Activated CD8-positive, alpha-beta T cell treated with anti-CD3 and anti-CD28 coated beads for 36 hours (primary cell): ENCODE measurements at regions not wholly inside any gene's neighbourhood (a gene's known extent, or its start where the extent isn't known, plus 50 kb on each side); places are given as distances from the start of the nearest gene placed in this dataset.

Experiments used
- ATAC-seq: fragments of 200-7000 bp; cut with Tn5 transposase; one replicate; pipeline ENCODE4 v1.10.0; 2021; ENCODE audit warnings: mild to moderate bottlenecking, moderate library complexity
- CTCF ChIA-PET: fragments of 350-600 bp; sonication (Branson Sonifier 250); formaldehyde crosslinking; loops from one replicate; lab custom pipeline; 2021; ENCODE audit warnings: antibody characterized with exemption; lab: Charles Lee
- POLR2A ChIA-PET: fragments of 350-600 bp; sonication (Branson Sonifier 250); formaldehyde crosslinking; loops from one replicate; lab custom pipeline; 2021; ENCODE audit warnings: antibody characterized with exemption; lab: Charles Lee
- DNase-seq: peaks from one replicate; pipeline ENCODE4 v3.0.0-alpha.2; 2020
- H3K27ac Mint-ChIP-seq: one replicate; pipeline ENCODE4 v1.8.0; 2021; ENCODE audit warnings: mild to moderate bottlenecking, mixed read lengths
- H3K27me3 Mint-ChIP-seq: one replicate; pipeline ENCODE4 v1.8.0; 2021; ENCODE audit warnings: mixed read lengths
- H3K36me3 Mint-ChIP-seq: one replicate; pipeline ENCODE4 v1.8.0; 2021; ENCODE audit warnings: low read depth, mixed read lengths
- H3K4me1 Mint-ChIP-seq: one replicate; pipeline ENCODE4 v1.8.0; 2021; ENCODE audit warnings: low read depth, mixed read lengths
- H3K4me3 Mint-ChIP-seq: one replicate; pipeline ENCODE4 v1.8.0; 2021; ENCODE audit warnings: mild to moderate bottlenecking, moderate library complexity, mixed read lengths
- H3K9me3 Mint-ChIP-seq: one replicate; pipeline ENCODE4 v1.8.0; 2021; ENCODE audit warnings: mixed read lengths
- CTCF ChIP-seq: fragments of 200-600 bp; IDR thresholded peaks from one replicate; pipeline ENCODE4 v1.8.0; 2022; ENCODE audit warnings: antibody characterized with exemption, mild to moderate bottlenecking
- intact Hi-C: fragments of 100-400 bp; cut with micrococcal nuclease; formaldehyde crosslinking; loops from one replicate; pipeline ENCODE4 v1.10.0; 2022

- DNase-seq (no peak), ATAC-seq (no peak)
- POLR2A ChIA-PET: no interaction called here
- CTCF ChIA-PET: no interaction called here
- TF ChIP-seq CTCF: no peak
- intact Hi-C loops: no loop called here
- H3K9me3 Mint-ChIP-seq: no peaks in the 10 kb centered on the region
- no peaks in the 10 kb centered on the region for H3K36me3 Mint-ChIP-seq
- H3K27ac Mint-ChIP-seq: no peak overlapping the region
- no peaks in the 10 kb centered on the region for H3K27me3 Mint-ChIP-seq
- H3K4me1 Mint-ChIP-seq: no peaks in the 10 kb centered on the region
- H3K4me3 Mint-ChIP-seq: no peak overlapping the region
Observed at GRCh38 chr7:125136755-125137532, 207.3 kb upstream of the POT1 start.

GRCh38 chr7:125136341-125136740 is 206.7 kb upstream of the POT1 start:
- POLR2A ChIA-PET: no interaction called here
- intact Hi-C loops: no loop called here
- Mint-ChIP-seq H3K4me3 (no peak overlapping the region), H3K36me3 (no peaks in the 10 kb centered on the region), H3K27ac (no peak overlapping the region), H3K9me3 (no peaks in the 10 kb centered on the region), H3K27me3 (no peaks in the 10 kb centered on the region), H3K4me1 (no peaks in the 10 kb centered on the region)
- DNase-seq (no peak), ATAC-seq (no peak)
- no peak for TF ChIP-seq CTCF
- CTCF ChIA-PET: no interaction called here

- Mint-ChIP-seq H3K4me1 (no peaks in the 10 kb centered on the region), H3K36me3 (no peaks in the 10 kb centered on the region), H3K4me3 (no peak overlapping the region), H3K9me3 (no peaks in the 10 kb centered on the region), H3K27me3 (no peaks in the 10 kb centered on the region), H3K27ac (no peak overlapping the region)
- ATAC-seq (no peak), DNase-seq (no peak)
- CTCF ChIA-PET: no interaction called here
- TF ChIP-seq CTCF: no peak
- POLR2A ChIA-PET: no interaction called here
- intact Hi-C loops: no loop called here
Observed at GRCh38 chr7:125130173-125130572, 200.5 kb upstream of the POT1 start.

- H3K4me1 Mint-ChIP-seq: no peaks in the 10 kb centered on the region
- CTCF ChIA-PET: interaction anchor here (0.6 kb wide), 1 partner anchor 11 kb away, joined by 3 read pairs; no protein-coding TSS in a partner anchor
- POLR2A ChIA-PET: no interaction called here
- no peaks in the 10 kb centered on the region for H3K36me3 Mint-ChIP-seq
- no peak overlapping the region for H3K4me3 Mint-ChIP-seq
- no peaks in the 10 kb centered on the region for H3K9me3 Mint-ChIP-seq
- H3K27ac Mint-ChIP-seq: no peak overlapping the region
- intact Hi-C loops: no loop called here
- ATAC-seq: no peak
- H3K27me3 Mint-ChIP-seq: no peaks in the 10 kb centered on the region
- TF ChIP-seq CTCF: no peak
- DNase-seq: no peak
Observed at GRCh38 chr7:125127304-125127703, 197.7 kb upstream of the POT1 start.

GRCh38 chr7:125126376-125126775 is 196.8 kb upstream of the POT1 start:
- no peaks in the 10 kb centered on the region for H3K4me1 Mint-ChIP-seq

More at GRCh38 chr7:125126376-125126775, 196.8 kb upstream of the POT1 start:
- Mint-ChIP-seq H3K4me3 (no peak overlapping the region), H3K27ac (no peak overlapping the region), H3K9me3 (no peaks in the 10 kb centered on the region), H3K36me3 (no peaks in the 10 kb centered on the region), H3K27me3 (no peaks in the 10 kb centered on the region)
- no peak for DNase-seq
- ChIA-PET POLR2A (no interaction called here), CTCF (interaction anchor here (0.6 kb wide), 1 partner anchor 81 kb away, joined by 3 read pairs; no protein-coding TSS in a partner anchor)
- intact Hi-C loops: no loop called here
- no peak for TF ChIP-seq CTCF
- no peak for ATAC-seq
